ENCODE measurements at regions not wholly inside any gene's neighbourhood (a gene's known extent, or its start where the extent isn't known, plus 50 kb on each side); places are given as distances from the start of the nearest gene placed in this dataset.
A peak's percentile ranks its signal among the peaks of the same experiment; 100 is the strongest.

GRCh38 chr2:133822517-133823225 is 254.4 kb upstream of the NCKAP5 start:
- Histone ChIP-seq H3K9me3 (ENCODE audit: control insufficient read depth, insufficient read depth, low read length) (no peaks in the 10 kb centered on the region), H3K9ac (ENCODE audit: low read depth, low read length) (no peak overlapping the region), H2BK5ac (ENCODE audit: low read depth, low read length, poor library complexity, severe bottlenecking) (peak overlapping the region; percentile 48), H2BK120ac (ENCODE audit: low read depth, low read length) (peak overlapping the region; percentile 100), H4K8ac (ENCODE audit: low read depth in 2 of 2, low read length in 2 of 2) (peak overlapping the region; percentile 23 to 92), H4K5ac (ENCODE audit: low read depth, low read length) (peak overlapping the region; percentile 62; the same call in 1 of the 2 replicates), H3K27me3 (ENCODE audit: control insufficient read depth, insufficient read depth, low read length) (no peaks in the 10 kb centered on the region), H2AK9ac (replicated peaks; ENCODE audit: low read depth, low read length, poor library complexity) (no peak overlapping the region), H3K36me3 (ENCODE audit: control insufficient read depth, insufficient read depth, low read length) (no peaks in the 10 kb centered on the region), H2AK5ac (ENCODE audit: low read depth, low read length) (peak overlapping the region; percentile 93), H4K91ac (ENCODE audit: insufficient read depth, low read depth, low read length) (peak overlapping the region; percentile 96), H3K4me3 (ENCODE audit: insufficient read depth, low read depth, low read length) (no peak overlapping the region), H2BK15ac (ENCODE audit: low read depth, low read length) (peak overlapping the region; percentile 99; the same call in 2 of the 3 replicates), H3K79me1 (ENCODE audit: low read depth in 1 of 2, low read length in 2 of 2) (peaks cover 0 to 24% of the 10 kb centered on the region in 2 experiments; a peak in 2 of 4 replicates), H3K27ac (ENCODE audit: insufficient read depth, low read length) (peak overlapping the region; percentile 31; the same call in 1 of the 2 replicates), H3K18ac (ENCODE audit: low read depth, low read length) (peak overlapping the region; percentile 98), H2AFZ (replicated peaks; ENCODE audit: low read length, poor library complexity) (no peak overlapping the region), H3K23ac (ENCODE audit: low read depth, low read length) (peak overlapping the region; percentile 52; the same call in 1 of the 2 replicates), H4K20me1 (ENCODE audit: insufficient read depth, low read length) (no peaks in the 10 kb centered on the region), H3K56ac (ENCODE audit: extremely low read depth, insufficient read depth, low read length) (0 out of 2 replicates have a peak overlapping the region, but pooled peaks have one; percentile 7), H3K4me2 (ENCODE audit: low read depth, low read length) (no peak overlapping the region), H3K4me1 (ENCODE audit: control insufficient read depth, insufficient read depth, low read length) (peaks cover 15% of the 10 kb centered on the region), H3K9me1 (ENCODE audit: insufficient read depth, low read length) (peaks cover 20% of the 10 kb centered on the region), H3K14ac (replicated peaks; ENCODE audit: low read depth, low read length) (peak overlapping the region; percentile 84), H3K4ac (ENCODE audit: low read depth, low read length) (peak overlapping the region; percentile 98), H2BK20ac (ENCODE audit: low read depth, low read length) (peak overlapping the region; percentile 95)
- ChIA-PET CTCF (no interaction called here), POLR2A (ENCODE audit: unreplicated experiment) (no interaction called here)
- dilution Hi-C loops (cut with HindIII; ENCODE audit: low sequenced_read_pairs, unreplicated experiment) (no loop called here), in situ Hi-C loops (cut with MboI; ENCODE audit: low sequenced_read_pairs) (no loop called here), intact Hi-C loops (cut with micrococcal nuclease) (no loop called here)
- WGBS, 2 experiments (ENCODE audit: extremely low coverage in 2 of 2, insufficient read length in 1 of 2), result 91% methylated on average over 5 of the region's 10 CpGs; no CpG with 5 or more reads in 1 of the 2 experiments
- TF ChIP-seq, protein P1, sequence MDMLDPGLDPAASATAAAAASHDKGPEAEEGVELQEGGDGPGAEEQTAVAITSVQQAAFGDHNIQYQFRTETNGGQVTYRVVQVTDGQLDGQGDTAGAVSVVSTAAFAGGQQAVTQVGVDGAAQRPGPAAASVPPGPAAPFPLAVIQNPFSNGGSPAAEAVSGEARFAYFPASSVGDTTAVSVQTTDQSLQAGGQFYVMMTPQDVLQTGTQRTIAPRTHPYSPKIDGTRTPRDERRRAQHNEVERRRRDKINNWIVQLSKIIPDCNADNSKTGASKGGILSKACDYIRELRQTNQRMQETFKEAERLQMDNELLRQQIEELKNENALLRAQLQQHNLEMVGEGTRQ (IDR thresholded peaks at IDR 0.05; ENCODE audit: low read depth, low read length), result no peak
- TF ChIP-seq CTCF (conservative IDR thresholded peaks at IDR 0.05; ENCODE audit: low read depth, low read length), result no peak
- no peak for TF ChIP-seq RAD21 (IDR thresholded peaks at IDR 0.05; ENCODE audit: low read length)
- TF ChIP-seq CEBPB (IDR thresholded peaks at IDR 0.05; ENCODE audit: low read depth, low read length), result no peak
- no peak for TF ChIP-seq CHD1 (IDR thresholded peaks at IDR 0.05; ENCODE audit: low read depth, low read length)
- no peak for TF ChIP-seq MAZ (IDR thresholded peaks at IDR 0.05; ENCODE audit: borderline replicate concordance, low read depth, low read length)
- TF ChIP-seq FOS (IDR thresholded peaks at IDR 0.05; ENCODE audit: low read depth, low read length), result no peak
- no peak for TF ChIP-seq RCOR1 (IDR thresholded peaks at IDR 0.05; ENCODE audit: insufficient replicate concordance, low read length)
- no peak for TF ChIP-seq MXI1 (IDR thresholded peaks at IDR 0.05; ENCODE audit: borderline replicate concordance, low read depth, low read length)
- TF ChIP-seq RFX5 (IDR thresholded peaks at IDR 0.05; ENCODE audit: low read depth, low read length), result no peak
- TF ChIP-seq NFE2L2 (IDR thresholded peaks at IDR 0.05; ENCODE audit: low read depth, low read length), result no peak
- TF ChIP-seq BHLHE40 (IDR thresholded peaks at IDR 0.05; ENCODE audit: low read depth, low read length), result no peak
- no peak for TF ChIP-seq POLR2A (IDR thresholded peaks at IDR 0.05; ENCODE audit: low read depth, low read length)
- no TSS peak for BruUV-seq (replicated peaks)
- ATAC-seq (ENCODE audit: low read depth), result no peak
- no peak for DNase-seq
